ENCODE measurements at regions not wholly inside any gene's neighbourhood (a gene's known extent, or its start where the extent isn't known, plus 50 kb on each side); places are given as distances from the start of the nearest gene placed in this dataset.

- Histone ChIP-seq H4K20me1 (ENCODE audit: control insufficient read depth, insufficient read depth, low read length, poor library complexity, severe bottlenecking) (no peaks in the 10 kb centered on the region), H3K9ac (ENCODE audit: low read length) (no peak overlapping the region), H3K36me3 (replicated peaks in 1 of 2; ENCODE audit: control extremely low read depth in 1 of 2, control insufficient read depth in 1 of 2, extremely low read depth in 1 of 2, insufficient read depth in 2 of 2, low read length in 1 of 2) (no peaks in the 10 kb centered on the region), H3K4me2 (replicated peaks; ENCODE audit: low read depth, low read length, poor library complexity, severe bottlenecking) (no peak overlapping the region), H3K79me2 (ENCODE audit: control insufficient read depth, insufficient read depth, low read length) (no peaks in the 10 kb centered on the region), H3K4me3 (ENCODE audit: control extremely low read depth in 1 of 5, extremely low read depth in 1 of 5, insufficient read depth in 1 of 5, low read depth in 2 of 5, low read length in 4 of 5) (no peak overlapping the region), H3K27me3 (replicated peaks in 1 of 4; ENCODE audit: control extremely low read depth in 1 of 4, control insufficient read depth in 3 of 4, insufficient read depth in 4 of 4, low read length in 3 of 4) (no peaks in the 10 kb centered on the region), H3K4me1 (ENCODE audit: control insufficient read depth in 2 of 2, insufficient read depth in 2 of 2, low read length in 2 of 2) (no peaks in the 10 kb centered on the region), H2AFZ (ENCODE audit: insufficient read depth, low read depth, low read length, poor library complexity, severe bottlenecking) (no peak overlapping the region), H3K9me3 (ENCODE audit: control extremely low read depth in 1 of 3, control insufficient read depth in 2 of 3, insufficient read depth in 1 of 3, low read length in 2 of 3) (peaks cover 0 to 9% (median 0%) of the 10 kb centered on the region in 3 donors), H3K27ac (ENCODE audit: low read length in 2 of 2) (no peak overlapping the region)
- Mint-ChIP-seq H3K4me3 (no peak overlapping the region), H3K27ac (no peak overlapping the region), H3K27me3 (no peaks in the 10 kb centered on the region), H3K4me1 (no peaks in the 10 kb centered on the region), H3K9me3 (ENCODE audit: insufficient read depth) (no peaks in the 10 kb centered on the region)
- TF ChIP-seq EZH2 (IDR thresholded peaks at IDR 0.05; ENCODE audit: borderline replicate concordance, insufficient read depth, low read depth, low read length, poor library complexity, severe bottlenecking) (no peak), CTCF (IDR thresholded peaks at IDR 0.05) (no peak)
- DNase-seq (no peak), ATAC-seq (ENCODE audit: low read depth) (no peak)
- CTCF ChIA-PET, result no interaction called here
- WGBS (ENCODE audit: insufficient coverage), result no CpG with 5 or more reads among the region's 1 CpG
- POLR2A ChIA-PET, result no interaction called here
- intact Hi-C loops (cut with micrococcal nuclease), result no loop called here
Measured at GRCh38 chr1:104856518-104856917, 1106.8 kb downstream of the AMY1C start.

GRCh38 chr1:104868794-104869193, 1119.1 kb downstream of the AMY1C start:
- H3K9me3 ChIP-seq (ENCODE audit: control extremely low read depth in 1 of 3, control insufficient read depth in 2 of 3, insufficient read depth in 1 of 3, low read length in 2 of 3), result no peaks in the 10 kb centered on the region
- no peaks in the 10 kb centered on the region for H4K20me1 ChIP-seq (ENCODE audit: control insufficient read depth, insufficient read depth, low read length, poor library complexity, severe bottlenecking)
- H3K27ac ChIP-seq (ENCODE audit: low read length in 2 of 2), result no peak overlapping the region
- no peaks in the 10 kb centered on the region for H3K79me2 ChIP-seq (ENCODE audit: control insufficient read depth, insufficient read depth, low read length)
- TF ChIP-seq CTCF (IDR thresholded peaks at IDR 0.05) (no peak), EZH2 (IDR thresholded peaks at IDR 0.05; ENCODE audit: borderline replicate concordance, insufficient read depth, low read depth, low read length, poor library complexity, severe bottlenecking) (no peak)
- H3K27me3 ChIP-seq (replicated peaks in 1 of 4; ENCODE audit: control extremely low read depth in 1 of 4, control insufficient read depth in 3 of 4, insufficient read depth in 4 of 4, low read length in 3 of 4), result no peaks in the 10 kb centered on the region
- WGBS (ENCODE audit: insufficient coverage), result no CpG with 5 or more reads among the region's 4 CpGs
- no peak for DNase-seq
- Mint-ChIP-seq H3K4me3 (no peak overlapping the region), H3K4me1 (no peaks in the 10 kb centered on the region), H3K27ac (no peak overlapping the region), H3K27me3 (no peaks in the 10 kb centered on the region), H3K9me3 (ENCODE audit: insufficient read depth) (no peaks in the 10 kb centered on the region)
- no peak overlapping the region for H3K4me2 ChIP-seq (replicated peaks; ENCODE audit: low read depth, low read length, poor library complexity, severe bottlenecking)
- no peaks in the 10 kb centered on the region for H3K4me1 ChIP-seq (ENCODE audit: control insufficient read depth in 2 of 2, insufficient read depth in 2 of 2, low read length in 2 of 2)
- H3K9ac ChIP-seq (ENCODE audit: low read length), result no peak overlapping the region
- POLR2A ChIA-PET, result interaction anchor here (0.6 kb wide), 1 partner anchor 955 kb away, joined by 3 read pairs; no protein-coding TSS in a partner anchor
- intact Hi-C loops (cut with micrococcal nuclease), result no loop called here
- H3K36me3 ChIP-seq (replicated peaks in 1 of 2; ENCODE audit: control extremely low read depth in 1 of 2, control insufficient read depth in 1 of 2, extremely low read depth in 1 of 2, insufficient read depth in 2 of 2, low read length in 1 of 2), result no peaks in the 10 kb centered on the region
- no peak overlapping the region for H2AFZ ChIP-seq (ENCODE audit: insufficient read depth, low read depth, low read length, poor library complexity, severe bottlenecking)
- CTCF ChIA-PET, result no interaction called here
- H3K4me3 ChIP-seq (ENCODE audit: control extremely low read depth in 1 of 5, extremely low read depth in 1 of 5, insufficient read depth in 1 of 5, low read depth in 2 of 5, low read length in 4 of 5), result no peak overlapping the region
- ATAC-seq (ENCODE audit: low read depth), result no peak
